Right lobe of liver (tissue), 4 donors: ENCODE measurements at regions not wholly inside any gene's neighbourhood (a gene's known extent, or its start where the extent isn't known, plus 50 kb on each side); places are given as distances from the start of the nearest gene placed in this dataset.

ENCODE experiments used
- POLR2A ChIP-seq: fragments of 450-650 bp; IDR thresholded peaks from one replicate; pipeline ENCODE4 v1.6.1; 2017; ENCODE audit warnings: antibody characterized with exemption, mild to moderate bottlenecking
- TF ChIP-seq, protein P1 (sequence below), 4 donors: fragments of 200-600 bp in 3 of 4; fragments of 450-650 bp in 1 of 4; IDR thresholded peaks; one replicate each; pipeline versions ENCODE4 v1.5.1 to v1.8.0; 2016 to 2022; ENCODE audit warnings: antibody characterized with exemption in 4 of 4, mild to moderate bottlenecking in 2 of 4
- donor health status: DM: no; HTN: no; CAD: no.
- donor health status: DM: no; HTN: no; CAD: no.
- donor health status: DM: no; HTN: yes; CAD: no.

DNA sequence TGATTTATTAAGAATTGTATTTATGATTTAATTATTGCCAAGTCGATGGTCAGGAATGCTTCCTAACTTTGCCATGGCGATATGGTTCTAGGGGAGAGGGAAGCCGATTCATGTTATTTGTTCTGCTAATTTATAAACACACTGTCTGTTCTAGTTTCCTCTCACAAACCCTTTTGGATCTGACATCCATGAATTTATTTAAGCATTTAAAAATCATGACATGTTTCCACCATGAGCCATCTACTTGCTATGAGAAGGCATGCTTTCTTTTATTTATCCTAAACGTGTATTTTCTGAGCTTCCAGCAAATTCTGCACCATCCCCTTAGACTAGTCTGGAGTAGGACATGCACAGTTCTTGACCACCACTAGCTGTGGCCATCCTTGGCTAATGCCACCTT is 136.6 kb upstream of the STC2 start:
- TF ChIP-seq, protein P1, sequence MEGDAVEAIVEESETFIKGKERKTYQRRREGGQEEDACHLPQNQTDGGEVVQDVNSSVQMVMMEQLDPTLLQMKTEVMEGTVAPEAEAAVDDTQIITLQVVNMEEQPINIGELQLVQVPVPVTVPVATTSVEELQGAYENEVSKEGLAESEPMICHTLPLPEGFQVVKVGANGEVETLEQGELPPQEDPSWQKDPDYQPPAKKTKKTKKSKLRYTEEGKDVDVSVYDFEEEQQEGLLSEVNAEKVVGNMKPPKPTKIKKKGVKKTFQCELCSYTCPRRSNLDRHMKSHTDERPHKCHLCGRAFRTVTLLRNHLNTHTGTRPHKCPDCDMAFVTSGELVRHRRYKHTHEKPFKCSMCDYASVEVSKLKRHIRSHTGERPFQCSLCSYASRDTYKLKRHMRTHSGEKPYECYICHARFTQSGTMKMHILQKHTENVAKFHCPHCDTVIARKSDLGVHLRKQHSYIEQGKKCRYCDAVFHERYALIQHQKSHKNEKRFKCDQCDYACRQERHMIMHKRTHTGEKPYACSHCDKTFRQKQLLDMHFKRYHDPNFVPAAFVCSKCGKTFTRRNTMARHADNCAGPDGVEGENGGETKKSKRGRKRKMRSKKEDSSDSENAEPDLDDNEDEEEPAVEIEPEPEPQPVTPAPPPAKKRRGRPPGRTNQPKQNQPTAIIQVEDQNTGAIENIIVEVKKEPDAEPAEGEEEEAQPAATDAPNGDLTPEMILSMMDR (IDR thresholded peaks at IDR 0.05) = no peak
- TF ChIP-seq POLR2A = no peak
